ENCODE measurements at regions not wholly inside any gene's neighbourhood (a gene's known extent, or its start where the extent isn't known, plus 50 kb on each side); places are given as distances from the start of the nearest gene placed in this dataset.

DNA sequence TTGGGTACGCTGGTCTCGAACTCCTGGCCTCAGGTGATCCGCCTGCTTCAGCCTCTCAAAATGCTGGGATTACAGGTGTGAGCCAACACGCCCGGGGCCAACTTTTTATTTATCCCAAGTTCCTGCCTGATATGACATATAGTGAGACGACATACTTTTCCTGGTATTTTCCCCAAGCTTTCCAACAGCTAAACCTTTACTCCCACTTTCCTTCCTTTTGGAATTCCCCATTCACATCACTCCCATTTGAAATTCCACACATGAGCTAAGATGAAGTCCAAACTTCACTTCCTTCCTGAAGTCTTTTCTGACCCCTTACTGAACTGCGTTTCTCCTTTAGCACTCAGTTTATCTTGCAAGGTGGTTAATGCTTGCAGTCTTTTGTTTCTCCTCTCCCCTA, 64.1 kb downstream of the S1PR1 start:
- Histone ChIP-seq H3K79me2 (no peaks in the 10 kb centered on the region), H2AFZ (no peak overlapping the region), H3K9me2 (replicated peaks; ENCODE audit: insufficient read depth) (no peaks in the 10 kb centered on the region), H3K27me3 (peaks cover 6% of the 10 kb centered on the region), H3K36me3 (replicated peaks; ENCODE audit: insufficient read depth, low read depth) (no peaks in the 10 kb centered on the region), H4K20me1 (ENCODE audit: insufficient read depth, poor library complexity, severe bottlenecking) (no peaks in the 10 kb centered on the region), H3K4me1 (ENCODE audit: insufficient read depth) (no peaks in the 10 kb centered on the region), H3K4me2 (no peak overlapping the region), H3K4me3 (no peak overlapping the region), H3K9me3 (ENCODE audit: low read depth) (no peaks in the 10 kb centered on the region), H3K27ac (no peak overlapping the region)
- TF ChIP-seq EZH2 (IDR thresholded peaks at IDR 0.05; ENCODE audit: borderline replicate concordance) (no peak), EZH2phosphoT487 (IDR thresholded peaks at IDR 0.05; ENCODE audit: low read depth, severe bottlenecking, unreplicated experiment) (no peak)
- TF ChIP-seq, protein P1, sequence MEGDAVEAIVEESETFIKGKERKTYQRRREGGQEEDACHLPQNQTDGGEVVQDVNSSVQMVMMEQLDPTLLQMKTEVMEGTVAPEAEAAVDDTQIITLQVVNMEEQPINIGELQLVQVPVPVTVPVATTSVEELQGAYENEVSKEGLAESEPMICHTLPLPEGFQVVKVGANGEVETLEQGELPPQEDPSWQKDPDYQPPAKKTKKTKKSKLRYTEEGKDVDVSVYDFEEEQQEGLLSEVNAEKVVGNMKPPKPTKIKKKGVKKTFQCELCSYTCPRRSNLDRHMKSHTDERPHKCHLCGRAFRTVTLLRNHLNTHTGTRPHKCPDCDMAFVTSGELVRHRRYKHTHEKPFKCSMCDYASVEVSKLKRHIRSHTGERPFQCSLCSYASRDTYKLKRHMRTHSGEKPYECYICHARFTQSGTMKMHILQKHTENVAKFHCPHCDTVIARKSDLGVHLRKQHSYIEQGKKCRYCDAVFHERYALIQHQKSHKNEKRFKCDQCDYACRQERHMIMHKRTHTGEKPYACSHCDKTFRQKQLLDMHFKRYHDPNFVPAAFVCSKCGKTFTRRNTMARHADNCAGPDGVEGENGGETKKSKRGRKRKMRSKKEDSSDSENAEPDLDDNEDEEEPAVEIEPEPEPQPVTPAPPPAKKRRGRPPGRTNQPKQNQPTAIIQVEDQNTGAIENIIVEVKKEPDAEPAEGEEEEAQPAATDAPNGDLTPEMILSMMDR (IDR thresholded peaks at IDR 0.05; ENCODE audit: poor library complexity) = no peak
- DNase-seq (ENCODE audit: low spot score) = no peak
- WGBS (ENCODE audit: low lambda C conversion rate, missing lambda C conversion rate) = 92% methylated on average over 7 of the region's 7 CpGs

DNA sequence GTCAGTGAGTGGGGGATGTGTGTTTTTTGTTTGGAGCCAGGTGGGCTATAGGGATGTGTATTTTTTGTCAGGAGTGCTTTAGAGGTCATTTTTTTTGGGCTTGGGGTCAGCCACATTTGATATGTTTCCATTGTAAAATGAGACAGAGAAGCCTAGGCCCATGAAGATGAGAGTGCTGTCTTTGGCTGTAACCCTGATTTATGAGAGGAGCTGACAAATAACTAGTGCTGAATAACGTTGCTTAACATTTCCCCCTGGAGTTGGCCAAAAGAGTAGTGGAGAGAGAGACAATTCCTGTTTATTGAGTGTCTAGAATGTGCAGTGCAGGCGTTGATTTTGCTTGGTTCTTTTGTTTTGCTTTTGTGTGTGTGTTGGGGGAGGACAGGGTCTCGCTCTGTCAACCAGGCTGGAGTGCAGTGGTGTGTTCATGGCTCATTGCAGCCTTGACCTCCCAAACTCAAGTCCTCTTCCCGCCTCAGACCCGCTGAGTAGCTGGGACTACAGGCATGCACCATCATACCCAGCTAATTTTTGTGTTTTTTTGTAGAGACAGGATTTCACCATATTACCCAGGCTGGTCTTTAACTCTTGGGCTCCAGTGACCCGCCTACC, 64.7 kb downstream of the S1PR1 start:
- H3K79me2 ChIP-seq = no peaks in the 10 kb centered on the region

GRCh38 chr1:101302831-101303511, 66.2 kb downstream of the S1PR1 start:
- 72% methylated on average over 3 of the region's 3 CpGs for WGBS (ENCODE audit: low lambda C conversion rate, missing lambda C conversion rate)
- H4K20me1 ChIP-seq (ENCODE audit: insufficient read depth, poor library complexity, severe bottlenecking) = no peaks in the 10 kb centered on the region
- H3K4me2 ChIP-seq = no peak overlapping the region
- TF ChIP-seq EZH2phosphoT487 (IDR thresholded peaks at IDR 0.05; ENCODE audit: low read depth, severe bottlenecking, unreplicated experiment) = no peak
- TF ChIP-seq EZH2 (IDR thresholded peaks at IDR 0.05; ENCODE audit: borderline replicate concordance) = no peak
- TF ChIP-seq, protein P1 (IDR thresholded peaks at IDR 0.05; ENCODE audit: poor library complexity) = no peak
- DNase-seq (ENCODE audit: low spot score) = no peak
- H3K79me2 ChIP-seq = no peaks in the 10 kb centered on the region
- H3K4me1 ChIP-seq (ENCODE audit: insufficient read depth) = no peaks in the 10 kb centered on the region
- H3K36me3 ChIP-seq (replicated peaks; ENCODE audit: insufficient read depth, low read depth) = no peaks in the 10 kb centered on the region
- H3K27ac ChIP-seq = no peak overlapping the region
- no peak overlapping the region for H2AFZ ChIP-seq
- no peaks in the 10 kb centered on the region for H3K9me3 ChIP-seq (ENCODE audit: low read depth)
- no peak overlapping the region for H3K4me3 ChIP-seq
- peaks cover 6% of the 10 kb centered on the region for H3K27me3 ChIP-seq
- no peaks in the 10 kb centered on the region for H3K9me2 ChIP-seq (replicated peaks; ENCODE audit: insufficient read depth)

More for the DNA sequence above, 64.7 kb downstream of the S1PR1 start:
- no peak overlapping the region for H3K4me2 ChIP-seq
- no peaks in the 10 kb centered on the region for H4K20me1 ChIP-seq (ENCODE audit: insufficient read depth, poor library complexity, severe bottlenecking)
- 82% methylated on average over 6 of the region's 6 CpGs for WGBS (ENCODE audit: low lambda C conversion rate, missing lambda C conversion rate)
- no peak overlapping the region for H3K27ac ChIP-seq
- no peak overlapping the region for H2AFZ ChIP-seq
- peaks cover 6% of the 10 kb centered on the region for H3K27me3 ChIP-seq
- TF ChIP-seq EZH2phosphoT487 (IDR thresholded peaks at IDR 0.05; ENCODE audit: low read depth, severe bottlenecking, unreplicated experiment) = no peak
- TF ChIP-seq EZH2 (IDR thresholded peaks at IDR 0.05; ENCODE audit: borderline replicate concordance) = no peak
- TF ChIP-seq, protein P1 (IDR thresholded peaks at IDR 0.05; ENCODE audit: poor library complexity) = no peak
- H3K9me2 ChIP-seq (replicated peaks; ENCODE audit: insufficient read depth) = no peaks in the 10 kb centered on the region
- H3K9me3 ChIP-seq (ENCODE audit: low read depth) = no peaks in the 10 kb centered on the region
- H3K4me1 ChIP-seq (ENCODE audit: insufficient read depth) = no peaks in the 10 kb centered on the region
- no peaks in the 10 kb centered on the region for H3K36me3 ChIP-seq (replicated peaks; ENCODE audit: insufficient read depth, low read depth)
- DNase-seq (ENCODE audit: low spot score) = no peak
- no peak overlapping the region for H3K4me3 ChIP-seq
